HepG2 (cell line): ENCODE measurements at regions not wholly inside any gene's neighbourhood (a gene's known extent, or its start where the extent isn't known, plus 50 kb on each side); places are given as distances from the start of the nearest gene placed in this dataset.

Experiments
- ATAC-seq: fragments of 200-7000 bp; cut with Tn5 transposase; 3 replicates; pipeline ENCODE4 v1.9.1; 2020; ENCODE audit warnings: mild to moderate bottlenecking, moderate library complexity
- BruUV-seq: library from RNA; stranded (reverse); fragments of 400-500 nt; replicated peaks from 2 replicates; lab custom pipeline; 2021; lab: Mats Ljungman, UMichigan
- CTCF ChIA-PET: fragments of 300-600 bp; formaldehyde crosslinking; extraction: SDS; loops from one replicate; lab custom pipeline; 2021; ENCODE audit warnings: low total read pairs, inconsistent platforms, low intra/inter-chr PET ratio; lab: Yijun Ruan, JAX
- POLR2A ChIA-PET: fragments of 350-600 bp; sonication (Branson Sonifier 250); formaldehyde crosslinking; loops from one replicate; lab custom pipeline; 2020; ENCODE audit warnings: antibody characterized with exemption, inconsistent platforms; lab: Yijun Ruan, JAX
- DNase-seq: peaks from one replicate; pipeline ENCODE4 v3.0.0-alpha.2; 2015; ENCODE audit warnings: low spot score
- FAIRE-seq: peaks from 3 replicates; lab custom pipeline; 2011; peaks lifted over from hg19 to GRCh38; lab: Jason Lieb, UNC
- H2AFZ ChIP-seq: one replicate; pipeline ENCODE4 v1.6.1; 2011; ENCODE audit warnings: low read length, inconsistent platforms
- H3K27ac ChIP-seq: fragments of 300-600 bp; 3 replicates; pipeline ENCODE4 v1.8.0; 2011; ENCODE audit warnings: mixed run types, mild to moderate bottlenecking, mixed read lengths, low read length, inconsistent platforms; ENCODE audit not compliant: insufficient read depth; ENCODE audit errors: extremely low read length
- H3K27me3 ChIP-seq, 2 experiments: fragments of 200-600 bp in 1 of 2; 2 replicates in 1 of 2; 3 replicates in 1 of 2; pipeline versions ENCODE4 v1.6.0 to v1.8.0; 2011; ENCODE audit warnings: low read length in 2 of 2, mild to moderate bottlenecking in 2 of 2, moderate library complexity in 2 of 2, inconsistent platforms in 1 of 2; ENCODE audit not compliant: insufficient read depth in 2 of 2, control insufficient read depth in 1 of 2
- H3K36me3 ChIP-seq, 2 experiments: fragments of 200-600 bp in 1 of 2; replicated peaks in 1 of 2; 2 replicates in 1 of 2; 3 replicates in 1 of 2; pipeline versions ENCODE4 v1.5.1 to v1.8.0; 2011; ENCODE audit warnings: low read length in 2 of 2, inconsistent platforms in 1 of 2; ENCODE audit not compliant: insufficient read depth in 2 of 2, control insufficient read depth in 1 of 2
- H3K4me1 ChIP-seq: 2 replicates; pipeline ENCODE4 v1.5.1; 2012; ENCODE audit warnings: low read length, inconsistent platforms; ENCODE audit not compliant: insufficient read depth
- H3K4me2 ChIP-seq: 2 replicates; pipeline ENCODE4 v1.6.0; 2011; ENCODE audit warnings: low read depth, low read length, inconsistent platforms
- H3K4me3 ChIP-seq, 3 experiments: fragments of 200-600 bp in 1 of 3; sonication (generic), shearing (Covaris generic) in 1 of 3; replicated peaks in 1 of 3; 2 replicates each; pipeline ENCODE4 v1.5.1; 2011 to 2016; ENCODE audit warnings: low read length in 3 of 3, inconsistent platforms in 2 of 3, low read depth in 2 of 3, mild to moderate bottlenecking in 2 of 3, control low read depth in 1 of 3, mixed read lengths in 1 of 3; ENCODE audit not compliant: insufficient read depth in 1 of 3
- H3K79me2 ChIP-seq: one replicate; pipeline ENCODE4 v1.6.1; 2011; ENCODE audit warnings: low read length, inconsistent platforms; ENCODE audit not compliant: insufficient read depth
- H3K9ac ChIP-seq: 2 replicates; pipeline ENCODE4 v1.6.0; 2011; ENCODE audit warnings: mild to moderate bottlenecking, low read depth, low read length, inconsistent platforms; ENCODE audit not compliant: insufficient read depth
- H3K9me3 ChIP-seq: 2 replicates; pipeline ENCODE4 v1.5.1; 2012; ENCODE audit warnings: mild to moderate bottlenecking, low read length
- H4K20me1 ChIP-seq: 2 replicates; pipeline ENCODE4 v1.6.0; 2011; ENCODE audit warnings: inconsistent platforms, mild to moderate bottlenecking, low read length, moderate library complexity; ENCODE audit not compliant: insufficient read depth
- ARID3A ChIP-seq: IDR thresholded peaks from 2 replicates; pipeline ENCODE4 v1.6.1; 2012; ENCODE audit warnings: low read depth, low read length, improper control_type of control experiment
- ARID5B ChIP-seq: IDR thresholded peaks from 2 replicates; pipeline ENCODE4 v1.4.0; 2020; ENCODE audit warnings: mild to moderate bottlenecking, missing genetic modification reagents
- CCAR2 ChIP-seq: fragments of 200-400 bp; formaldehyde crosslinking; optimal IDR thresholded peaks from 2 replicates; pipeline ENCODE3; 2018; ENCODE audit warnings: low read depth, mild to moderate bottlenecking, low read length, moderate library complexity
- GZF1 ChIP-seq: sonication (generic); formaldehyde crosslinking; IDR thresholded peaks from 2 replicates; pipeline ENCODE4 v1.5.1; 2020; ENCODE audit warnings: mild to moderate bottlenecking, missing genetic modification reagents
- HIVEP1 ChIP-seq: sonication (generic); formaldehyde crosslinking; IDR thresholded peaks from 2 replicates; pipeline ENCODE4 v1.4.0; 2020; ENCODE audit warnings: mild to moderate bottlenecking, missing genetic modification reagents
- HMG20B ChIP-seq: conservative IDR thresholded peaks from 2 replicates; pipeline ENCODE4 v1.6.1; 2016; ENCODE audit warnings: missing genetic modification reagents, missing compliant biosample characterization
- MYPOP ChIP-seq: sonication (generic); formaldehyde crosslinking; IDR thresholded peaks from 2 replicates; pipeline ENCODE4 v1.8.1; 2023; ENCODE audit warnings: mild to moderate bottlenecking, moderate library complexity, missing genetic modification reagents
- NFE2L2 ChIP-seq: fragments of 150-350 bp; IDR thresholded peaks from 2 replicates; pipeline ENCODE4 v1.6.1; 2014; ENCODE audit warnings: low read length
- SNAPC4 ChIP-seq: sonication (generic); formaldehyde crosslinking; IDR thresholded peaks from 2 replicates; pipeline ENCODE4 v1.4.0; 2020; ENCODE audit warnings: mild to moderate bottlenecking, missing genetic modification reagents
- ZNF292 ChIP-seq: sonication (generic); formaldehyde crosslinking; IDR thresholded peaks from 2 replicates; pipeline ENCODE4 v1.8.1; 2022; ENCODE audit warnings: mild to moderate bottlenecking, low read depth, missing genetic modification reagents, borderline replicate concordance
- ZNF549 ChIP-seq: sonication (generic); formaldehyde crosslinking; IDR thresholded peaks from 2 replicates; pipeline ENCODE4 v1.5.0; 2020; ENCODE audit warnings: missing genetic modification reagents
- ZNF605 ChIP-seq: sonication (generic); formaldehyde crosslinking; IDR thresholded peaks from 2 replicates; pipeline ENCODE4 v1.8.0; 2022; ENCODE audit warnings: mild to moderate bottlenecking, missing genetic modification reagents
- ZNF761 ChIP-seq: sonication (generic); formaldehyde crosslinking; conservative IDR thresholded peaks from 2 replicates; pipeline ENCODE4 v1.4.0; 2020; ENCODE audit warnings: mild to moderate bottlenecking, missing genetic modification reagents
- WGBS: methylation state at CpG from one replicate; pipeline ENCODE4 v1.1.6; 2017; ENCODE audit warnings: low lambda C conversion rate; 5-methylcytosine and 5-hydroxymethylcytosine counted together
- in situ Hi-C: cut with HindIII; loops from 2 replicates; pipeline ENCODE4 v1.10.0; 2017; ENCODE audit warnings: low pct_unique_long_range_greater_than_20kb; ENCODE audit not compliant: extremely low pct_ligation_motif_present
- intact Hi-C: fragments of 100-400 bp; cut with micrococcal nuclease; formaldehyde crosslinking; loops from one replicate; pipeline ENCODE4 v1.10.0; 2022; ENCODE audit not compliant: unreplicated experiment

GRCh38 chr6:18585032-18585573, 198.0 kb downstream of the RNF144B start:
- ChIA-PET CTCF (no interaction called here), POLR2A (no interaction called here)
- Histone ChIP-seq H3K27ac (no peak overlapping the region), H3K79me2 (no peaks in the 10 kb centered on the region), H3K9me3 (no peaks in the 10 kb centered on the region), H3K9ac (no peak overlapping the region), H3K4me1 (peaks cover 12% of the 10 kb centered on the region), H3K36me3 (no peaks in the 10 kb centered on the region), H3K4me2 (0 out of 2 replicates have a peak overlapping the region, but pooled peaks have one; percentile 22), H2AFZ (no peak overlapping the region), H3K4me3 (no peak overlapping the region), H3K27me3 (no peaks in the 10 kb centered on the region), H4K20me1 (no peaks in the 10 kb centered on the region)
- ATAC-seq = peak; percentile 93
- peak; percentile 88 for DNase-seq
- WGBS = 2% methylated on average over 4 of the region's 4 CpGs
- peak; percentile 61 for FAIRE-seq
- in situ Hi-C loops (loop anchor here (25.0 kb wide), 1 partner anchor 1277 kb away; no protein-coding TSS in a partner anchor), intact Hi-C loops (no loop called here)
- BruUV-seq = no TSS peak
- no peak for TF ChIP-seq CCAR2
- no peak for TF ChIP-seq ZNF549 (CRISPR knock-in tag)
- TF ChIP-seq NFE2L2 = no peak
- no peak for TF ChIP-seq ZNF761 (CRISPR knock-in tag)
- TF ChIP-seq ZNF605 (CRISPR knock-in tag) = peak; percentile 59; the same call in 1 of the 2 replicates
- no peak for TF ChIP-seq MYPOP (CRISPR knock-in tag)
- no peak for TF ChIP-seq GZF1 (CRISPR knock-in tag)
- no peak for TF ChIP-seq HMG20B (CRISPR knock-in tag)
- TF ChIP-seq ZNF292 (CRISPR knock-in tag) = peak; percentile 33; the same call in 1 of the 2 replicates
- no peak for TF ChIP-seq SNAPC4 (CRISPR knock-in tag)
- TF ChIP-seq HIVEP1 = no peak
- TF ChIP-seq ARID3A = peak; percentile 37
- peak; percentile 25; the same call in 1 of the 2 replicates for TF ChIP-seq ARID5B
